ENCODE measurements at regions not wholly inside any gene's neighbourhood (a gene's known extent, or its start where the extent isn't known, plus 50 kb on each side); places are given as distances from the start of the nearest gene placed in this dataset.

DNA sequence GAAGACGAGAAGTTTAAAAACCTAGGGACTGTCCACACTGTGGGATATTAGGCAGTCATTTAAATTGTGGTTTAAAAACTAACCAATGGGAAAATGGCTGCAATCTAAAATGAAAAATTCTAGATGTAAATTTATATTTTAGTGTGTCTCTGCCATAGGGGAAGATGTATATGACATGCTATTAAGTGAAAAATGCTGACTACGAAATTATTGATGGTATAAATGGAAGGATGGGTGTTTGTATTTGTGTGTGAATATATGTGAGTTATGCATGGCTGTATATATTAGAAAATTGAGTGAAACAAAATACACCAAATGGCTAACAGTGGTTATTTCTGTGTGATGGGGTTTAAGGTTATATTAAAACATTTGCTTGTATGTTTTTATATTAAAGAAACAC is 260.7 kb downstream of the AJAP1 start:
- CTCF ChIA-PET: no interaction called here

DNA sequence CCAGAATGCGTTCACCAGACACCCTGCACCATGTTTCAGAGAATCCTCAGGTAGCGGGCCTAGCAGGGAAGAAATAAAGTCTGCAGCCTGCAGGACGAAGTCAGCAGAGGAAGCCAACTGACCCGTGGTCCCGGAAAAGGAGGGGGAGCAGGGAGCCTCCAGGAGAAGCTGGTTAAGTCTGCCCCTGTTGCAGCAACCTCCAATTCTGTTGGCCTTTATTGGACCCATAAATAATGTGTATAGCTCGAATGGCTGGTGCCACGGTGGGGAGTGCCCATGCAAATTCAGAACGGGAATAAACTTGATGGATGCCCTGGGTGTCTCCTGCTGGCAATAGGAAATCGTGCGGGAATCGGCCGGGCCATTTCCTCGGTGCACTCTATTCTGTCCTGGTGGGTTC is 254.1 kb downstream of the AJAP1 start:
- TF ChIP-seq, protein P1, sequence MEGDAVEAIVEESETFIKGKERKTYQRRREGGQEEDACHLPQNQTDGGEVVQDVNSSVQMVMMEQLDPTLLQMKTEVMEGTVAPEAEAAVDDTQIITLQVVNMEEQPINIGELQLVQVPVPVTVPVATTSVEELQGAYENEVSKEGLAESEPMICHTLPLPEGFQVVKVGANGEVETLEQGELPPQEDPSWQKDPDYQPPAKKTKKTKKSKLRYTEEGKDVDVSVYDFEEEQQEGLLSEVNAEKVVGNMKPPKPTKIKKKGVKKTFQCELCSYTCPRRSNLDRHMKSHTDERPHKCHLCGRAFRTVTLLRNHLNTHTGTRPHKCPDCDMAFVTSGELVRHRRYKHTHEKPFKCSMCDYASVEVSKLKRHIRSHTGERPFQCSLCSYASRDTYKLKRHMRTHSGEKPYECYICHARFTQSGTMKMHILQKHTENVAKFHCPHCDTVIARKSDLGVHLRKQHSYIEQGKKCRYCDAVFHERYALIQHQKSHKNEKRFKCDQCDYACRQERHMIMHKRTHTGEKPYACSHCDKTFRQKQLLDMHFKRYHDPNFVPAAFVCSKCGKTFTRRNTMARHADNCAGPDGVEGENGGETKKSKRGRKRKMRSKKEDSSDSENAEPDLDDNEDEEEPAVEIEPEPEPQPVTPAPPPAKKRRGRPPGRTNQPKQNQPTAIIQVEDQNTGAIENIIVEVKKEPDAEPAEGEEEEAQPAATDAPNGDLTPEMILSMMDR (IDR thresholded peaks at IDR 0.05; ENCODE audit: unreplicated experiment): no peak
- Mint-ChIP-seq H3K27ac (ENCODE audit: unreplicated experiment) (no peak overlapping the region), H3K36me3 (ENCODE audit: insufficient read depth, unreplicated experiment) (no peaks in the 10 kb centered on the region), H3K4me1 (ENCODE audit: low read depth, unreplicated experiment) (no peaks in the 10 kb centered on the region), H3K9me3 (ENCODE audit: low read depth, unreplicated experiment) (peaks cover 2% of the 10 kb centered on the region), H3K4me3 (ENCODE audit: low read depth, unreplicated experiment) (no peak overlapping the region), H3K27me3 (ENCODE audit: unreplicated experiment) (no peaks in the 10 kb centered on the region)
- CTCF ChIA-PET: no interaction called here
- no peak for DNase-seq
- no TSS peak for BruUV-seq (replicated peaks)
- intact Hi-C loops (cut with micrococcal nuclease; ENCODE audit: unreplicated experiment): no loop called here

More for the DNA sequence above, 260.7 kb downstream of the AJAP1 start:
- Mint-ChIP-seq H3K4me1 (ENCODE audit: low read depth, unreplicated experiment) (no peaks in the 10 kb centered on the region), H3K36me3 (ENCODE audit: insufficient read depth, unreplicated experiment) (no peaks in the 10 kb centered on the region), H3K9me3 (ENCODE audit: low read depth, unreplicated experiment) (peaks cover 18% of the 10 kb centered on the region), H3K27ac (ENCODE audit: unreplicated experiment) (no peak overlapping the region), H3K27me3 (ENCODE audit: unreplicated experiment) (no peaks in the 10 kb centered on the region), H3K4me3 (ENCODE audit: low read depth, unreplicated experiment) (no peak overlapping the region)
- intact Hi-C loops (cut with micrococcal nuclease; ENCODE audit: unreplicated experiment): no loop called here
- DNase-seq: no peak
- TF ChIP-seq, protein P1 (IDR thresholded peaks at IDR 0.05; ENCODE audit: unreplicated experiment): no peak
- no TSS peak for BruUV-seq (replicated peaks)

DNA sequence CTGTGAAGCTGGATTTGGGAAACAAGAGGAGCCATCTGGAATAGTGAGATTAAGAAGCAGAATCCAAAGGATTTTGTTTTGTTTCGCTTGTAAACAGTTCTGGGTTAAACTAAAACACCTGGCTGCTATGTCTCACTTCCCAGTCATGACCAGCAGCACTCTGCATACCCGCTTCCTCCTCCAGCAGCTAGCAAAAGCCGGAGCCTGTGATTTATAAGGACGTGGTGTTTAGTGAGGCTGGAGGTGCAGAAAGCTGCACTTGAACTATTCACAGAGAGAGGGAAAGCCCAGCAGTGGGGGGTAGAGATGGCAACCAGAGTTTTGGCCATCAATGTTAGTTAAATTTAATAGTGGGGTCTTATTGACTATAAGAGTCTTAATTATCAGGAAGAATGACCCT is 240.2 kb downstream of the AJAP1 start:
- Mint-ChIP-seq H3K27ac (ENCODE audit: unreplicated experiment) (no peak overlapping the region), H3K27me3 (ENCODE audit: unreplicated experiment) (no peaks in the 10 kb centered on the region), H3K4me1 (ENCODE audit: low read depth, unreplicated experiment) (no peaks in the 10 kb centered on the region), H3K9me3 (ENCODE audit: low read depth, unreplicated experiment) (peaks cover 21% of the 10 kb centered on the region), H3K4me3 (ENCODE audit: low read depth, unreplicated experiment) (no peak overlapping the region), H3K36me3 (ENCODE audit: insufficient read depth, unreplicated experiment) (no peaks in the 10 kb centered on the region)
- TF ChIP-seq, protein P1 (IDR thresholded peaks at IDR 0.05; ENCODE audit: unreplicated experiment): no peak
- no peak for DNase-seq
- BruUV-seq (replicated peaks): no TSS peak
- intact Hi-C loops (cut with micrococcal nuclease; ENCODE audit: unreplicated experiment): no loop called here
- CTCF ChIA-PET: no interaction called here

DNA sequence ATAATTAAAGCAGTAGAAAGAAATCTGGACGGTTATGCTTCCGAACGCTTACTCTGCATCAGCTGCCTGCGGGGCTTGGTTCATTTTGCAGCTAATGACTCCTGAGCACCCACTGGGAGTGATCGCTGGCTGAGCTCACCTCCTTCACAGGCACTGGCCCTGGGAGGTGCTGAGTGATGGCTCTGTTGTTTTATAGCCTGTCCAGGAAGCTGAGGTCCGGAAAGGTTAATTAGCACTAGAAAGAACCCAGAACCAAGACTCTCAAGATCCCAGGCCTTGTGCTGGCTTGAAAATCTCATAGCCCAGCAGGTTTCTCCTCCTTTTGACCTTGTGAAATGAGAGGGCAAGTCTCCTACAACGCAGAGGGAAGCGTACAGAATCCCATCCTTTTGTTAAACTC is 226.2 kb downstream of the AJAP1 start:
- H3K27ac Mint-ChIP-seq (ENCODE audit: unreplicated experiment): no peak overlapping the region
- intact Hi-C loops (cut with micrococcal nuclease; ENCODE audit: unreplicated experiment): no loop called here
- H3K36me3 Mint-ChIP-seq (ENCODE audit: insufficient read depth, unreplicated experiment): no peaks in the 10 kb centered on the region
- BruUV-seq (replicated peaks): no TSS peak
- H3K27me3 Mint-ChIP-seq (ENCODE audit: unreplicated experiment): no peaks in the 10 kb centered on the region
- CTCF ChIA-PET: no interaction called here
- no peak for DNase-seq
- no peak overlapping the region for H3K4me3 Mint-ChIP-seq (ENCODE audit: low read depth, unreplicated experiment)
- H3K9me3 Mint-ChIP-seq (ENCODE audit: low read depth, unreplicated experiment): peaks cover 9% of the 10 kb centered on the region
- TF ChIP-seq, protein P1 (IDR thresholded peaks at IDR 0.05; ENCODE audit: unreplicated experiment): no peak
- no peaks in the 10 kb centered on the region for H3K4me1 Mint-ChIP-seq (ENCODE audit: low read depth, unreplicated experiment)

DNA sequence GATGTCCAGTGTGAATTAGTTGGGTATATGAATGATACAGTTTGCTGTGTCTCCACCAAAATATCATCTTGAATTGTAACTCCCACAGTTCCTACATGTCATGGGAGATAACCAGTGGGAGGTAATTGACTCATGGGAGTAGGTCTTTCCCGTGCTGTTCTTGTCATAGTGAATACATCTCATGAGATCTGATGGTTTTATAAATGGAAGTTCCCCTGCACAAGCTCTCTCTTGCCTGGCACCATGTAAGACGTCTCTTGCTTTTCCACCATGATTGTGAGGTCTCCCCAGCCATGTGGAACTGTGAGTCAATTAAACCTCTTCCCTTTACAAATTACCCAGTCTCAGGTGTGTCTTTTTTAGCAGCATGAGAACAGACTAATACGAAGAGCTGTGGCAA is 223.0 kb downstream of the AJAP1 start:
- H3K9me3 Mint-ChIP-seq (ENCODE audit: low read depth, unreplicated experiment): no peaks in the 10 kb centered on the region
- no peak for DNase-seq
- BruUV-seq (replicated peaks): no TSS peak
- no peaks in the 10 kb centered on the region for H3K4me1 Mint-ChIP-seq (ENCODE audit: low read depth, unreplicated experiment)
- intact Hi-C loops (cut with micrococcal nuclease; ENCODE audit: unreplicated experiment): no loop called here
- TF ChIP-seq, protein P1 (IDR thresholded peaks at IDR 0.05; ENCODE audit: unreplicated experiment): no peak
- CTCF ChIA-PET: no interaction called here
- H3K27me3 Mint-ChIP-seq (ENCODE audit: unreplicated experiment): no peaks in the 10 kb centered on the region
- no peak overlapping the region for H3K27ac Mint-ChIP-seq (ENCODE audit: unreplicated experiment)
- H3K36me3 Mint-ChIP-seq (ENCODE audit: insufficient read depth, unreplicated experiment): no peaks in the 10 kb centered on the region
- H3K4me3 Mint-ChIP-seq (ENCODE audit: low read depth, unreplicated experiment): no peak overlapping the region
